HG03342 (cell line): ENCODE measurements at regions not wholly inside any gene's neighbourhood (a gene's known extent, or its start where the extent isn't known, plus 50 kb on each side); places are given as distances from the start of the nearest gene placed in this dataset.
A peak's percentile ranks its signal among the peaks of the same experiment; 100 is the strongest.
"Not testable (repeated sequence)": the region's sequence is repeated elsewhere in the genome, so short reads cannot be mapped to it uniquely, and the experiment has no call there.

Experiments used
- ATAC-seq: cut with Tn5 transposase; IDR thresholded peaks from one replicate; pipeline ENCODE4 v1.9.1; 2021; ENCODE audit warnings: mild to moderate bottlenecking, moderate library complexity; ENCODE audit not compliant: unreplicated experiment

GRCh38 chr18:29930231-29930630, 1112.3 kb downstream of the DSC3 start:
- no peak for ATAC-seq

GRCh38 chr18:29928081-29928480, 1114.5 kb downstream of the DSC3 start:
- no peak for ATAC-seq

- ATAC-seq = no peak
These were observed 1117.0 kb downstream of the DSC3 start for GRCh38 chr18:29925566-29925965.

GRCh38 chr18:29912351-29912750, 1130.2 kb downstream of the DSC3 start:
- ATAC-seq = no peak

GRCh38 chr18:29892960-29893558, 1149.5 kb downstream of the DSC3 start:
- ATAC-seq = no peak

- no peak for ATAC-seq
These were observed 1159.4 kb downstream of the DSC3 start for GRCh38 chr18:29883114-29883513.

- no peak for ATAC-seq
These were observed 1159.9 kb downstream of the DSC3 start for GRCh38 chr18:29882620-29883019.

- no peak for ATAC-seq
These were observed 1162.8 kb downstream of the DSC3 start for GRCh38 chr18:29879763-29880162.

- ATAC-seq = peak; percentile 55
These were observed 1167.9 kb downstream of the DSC3 start for GRCh38 chr18:29874519-29875098.

- no peak for ATAC-seq
These were observed 1169.3 kb downstream of the DSC3 start for GRCh38 chr18:29873211-29873610.

- ATAC-seq = no peak
These were observed 1171.3 kb downstream of the DSC3 start for GRCh38 chr18:29871246-29871645.

GRCh38 chr18:29862824-29863223, 1179.7 kb downstream of the DSC3 start:
- ATAC-seq = no peak

GRCh38 chr18:29855637-29856036, 1186.9 kb downstream of the DSC3 start:
- ATAC-seq = no peak

- ATAC-seq = no peak
These were observed 1189.4 kb downstream of the DSC3 start for GRCh38 chr18:29853126-29853525.

GRCh38 chr18:29849144-29849543, 1193.4 kb downstream of the DSC3 start:
- ATAC-seq = no peak

- no peak for ATAC-seq
These were observed 1200.9 kb downstream of the DSC3 start for GRCh38 chr18:29841631-29842030.

- ATAC-seq = no peak
These were observed 1202.5 kb downstream of the DSC3 start for GRCh38 chr18:29840089-29840488.

- not testable (repeated sequence) for ATAC-seq
These were observed 1203.6 kb downstream of the DSC3 start for GRCh38 chr18:29838961-29839360.

- ATAC-seq = no peak
These were observed 1204.0 kb downstream of the DSC3 start for GRCh38 chr18:29838556-29838955.

GRCh38 chr18:29823671-29824070, 1218.9 kb downstream of the DSC3 start:
- ATAC-seq = no peak

- ATAC-seq = no peak
These were observed 1221.0 kb downstream of the DSC3 start for GRCh38 chr18:29821544-29821943.

GRCh38 chr18:29811519-29811918, 1231.0 kb downstream of the DSC3 start:
- no peak for ATAC-seq

- no peak for ATAC-seq
These were observed 1261.7 kb downstream of the DSC3 start for GRCh38 chr18:29780816-29781215.
